H1 (cell line): ENCODE measurements at regions not wholly inside any gene's neighbourhood (a gene's known extent, or its start where the extent isn't known, plus 50 kb on each side); places are given as distances from the start of the nearest gene placed in this dataset.
A peak's percentile ranks its signal among the peaks of the same experiment; 100 is the strongest.

Source experiments
- ATF2 ChIP-seq: IDR thresholded peaks from 2 replicates; pipeline ENCODE4 v1.6.1; 2012; ENCODE audit warnings: low read length, inconsistent platforms
- BACH1 ChIP-seq: IDR thresholded peaks from 2 replicates; pipeline ENCODE4 v1.6.1; 2012; ENCODE audit warnings: low read length, improper control_type of control experiment
- BCL11A ChIP-seq, 2 experiments: IDR thresholded peaks; one replicate each; pipeline ENCODE4 v1.6.1; 2011; ENCODE audit warnings: low read depth in 2 of 2, low read length in 2 of 2, mild to moderate bottlenecking in 2 of 2
- CHD1 ChIP-seq: IDR thresholded peaks from 2 replicates; pipeline ENCODE4 v1.6.1; 2012; ENCODE audit warnings: low read depth, low read length, improper control_type of control experiment
- CREB1 ChIP-seq: IDR thresholded peaks from 2 replicates; pipeline ENCODE4 v1.6.1; 2012; ENCODE audit warnings: inconsistent platforms
- CTCF ChIP-seq, 3 experiments: IDR thresholded peaks; 1 replicate in 2 of 3; 2 replicates in 1 of 3; pipeline versions ENCODE4 v1.5.1 to v1.6.1; 2011; ENCODE audit warnings: low read length in 3 of 3, mild to moderate bottlenecking in 3 of 3, inconsistent platforms in 2 of 3, low read depth in 1 of 3, moderate library complexity in 1 of 3; ENCODE audit not compliant: insufficient read depth in 1 of 3; ENCODE audit errors: control extremely low read depth in 1 of 3
- EZH2 ChIP-seq: fragments of 200-600 bp; sonication (generic); IDR thresholded peaks from 2 replicates; pipeline ENCODE4 v1.7.1; 2012; ENCODE audit warnings: low read depth, mild to moderate bottlenecking, moderate library complexity, low read length, inconsistent platforms; ENCODE audit not compliant: severe bottlenecking
- PHF8 ChIP-seq: fragments of 200-600 bp; sonication (generic); conservative IDR thresholded peaks from 2 replicates; pipeline ENCODE4 v1.7.1; 2012; ENCODE audit warnings: low read depth, mild to moderate bottlenecking, inconsistent platforms, low read length, moderate library complexity
- RBBP5 ChIP-seq: IDR thresholded peaks from 2 replicates; pipeline ENCODE4 v1.7.1; 2012; ENCODE audit warnings: low read depth, mild to moderate bottlenecking, inconsistent platforms, low read length, moderate library complexity, borderline replicate concordance
- RFX5 ChIP-seq: IDR thresholded peaks from 2 replicates; pipeline ENCODE4 v1.6.1; 2011; ENCODE audit warnings: low read depth, low read length, improper control_type of control experiment, borderline replicate concordance
- RNF2 ChIP-seq: fragments of 200-900, 300-1000 bp; sonication (generic); IDR thresholded peaks from 2 replicates; pipeline ENCODE4 v1.7.1; 2016; ENCODE audit warnings: borderline replicate concordance, low read depth, mild to moderate bottlenecking, antibody characterized with exemption, low read length; ENCODE audit not compliant: poor library complexity, severe bottlenecking; ENCODE audit errors: missing control alignments
- RXRA ChIP-seq: IDR thresholded peaks from 2 replicates; pipeline ENCODE4 v1.6.1; 2011; ENCODE audit warnings: low read depth, mild to moderate bottlenecking, low read length, moderate library complexity; ENCODE audit not compliant: insufficient read depth
- SP1 ChIP-seq: IDR thresholded peaks from 2 replicates; pipeline ENCODE4 v1.6.1; 2011; ENCODE audit warnings: low read depth, low read length
- SP4 ChIP-seq: IDR thresholded peaks from 2 replicates; pipeline ENCODE4 v1.6.1; 2012; ENCODE audit warnings: low read length, inconsistent platforms
- SUZ12 ChIP-seq: fragments of 200-600 bp; sonication (generic); IDR thresholded peaks from 2 replicates; pipeline ENCODE4 v1.6.1; 2012; ENCODE audit warnings: mild to moderate bottlenecking, inconsistent platforms, low read length, moderate library complexity, mixed read lengths
- TCF12 ChIP-seq: IDR thresholded peaks from 2 replicates; pipeline ENCODE4 v1.6.1; 2011; ENCODE audit warnings: low read depth, mild to moderate bottlenecking, low read length
- TF ChIP-seq, protein P1 (sequence below): IDR thresholded peaks from 2 replicates; pipeline ENCODE4 v1.6.1; 2012; ENCODE audit warnings: inconsistent platforms
- TF ChIP-seq, protein P2 (sequence below): IDR thresholded peaks from 2 replicates; pipeline ENCODE4 v1.6.1; 2012; ENCODE audit warnings: inconsistent platforms

DNA sequence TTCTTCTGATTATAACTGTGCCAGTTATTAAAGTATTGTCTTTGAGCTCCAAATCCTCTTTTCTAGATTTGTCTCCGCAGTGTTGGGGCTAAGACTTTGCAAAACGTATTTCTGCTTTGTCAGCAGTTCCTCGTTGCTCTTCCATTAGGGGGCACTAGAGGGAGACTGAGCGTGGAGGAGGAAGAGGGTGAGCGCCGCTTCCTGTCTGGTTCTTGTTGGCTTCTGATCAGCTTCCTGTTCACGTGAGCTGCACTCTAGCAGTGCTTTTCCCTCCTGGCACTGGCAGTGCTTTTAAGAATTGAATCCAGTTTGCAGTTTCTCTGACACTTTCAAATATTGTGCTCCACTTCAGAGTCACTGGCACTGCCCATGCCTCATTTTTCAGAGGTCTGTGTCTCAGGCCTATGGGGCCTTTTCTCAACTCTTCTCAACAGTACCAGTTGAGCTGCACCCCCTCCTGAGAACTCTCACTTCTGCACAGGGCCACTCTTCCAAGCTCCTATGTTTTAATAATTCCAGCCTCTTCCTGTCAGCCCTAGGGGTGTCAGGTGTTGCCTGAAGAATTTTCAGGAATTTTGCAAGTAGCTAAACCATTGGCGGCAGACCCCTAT lies 54.4 kb upstream of the LCORL start (continued):
- TF ChIP-seq RXRA: no peak
- TF ChIP-seq ATF2: no peak
- TF ChIP-seq SP1: no peak
- no peak for TF ChIP-seq SP4
- TF ChIP-seq, protein P1, sequence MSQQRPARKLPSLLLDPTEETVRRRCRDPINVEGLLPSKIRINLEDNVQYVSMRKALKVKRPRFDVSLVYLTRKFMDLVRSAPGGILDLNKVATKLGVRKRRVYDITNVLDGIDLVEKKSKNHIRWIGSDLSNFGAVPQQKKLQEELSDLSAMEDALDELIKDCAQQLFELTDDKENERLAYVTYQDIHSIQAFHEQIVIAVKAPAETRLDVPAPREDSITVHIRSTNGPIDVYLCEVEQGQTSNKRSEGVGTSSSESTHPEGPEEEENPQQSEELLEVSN: no peak
- TF ChIP-seq EZH2: no peak
- TF ChIP-seq SUZ12: no peak
- peak; percentile 34 to 54 (median 54); a peak in 3 of 4 replicates for TF ChIP-seq CTCF (IDR thresholded peaks at IDR 0.05; ENCODE audit: control extremely low read depth in 1 of 3, insufficient read depth in 1 of 3, low read depth in 1 of 3, low read length in 3 of 3)
- TF ChIP-seq TCF12: no peak
- no peak for TF ChIP-seq CREB1
- TF ChIP-seq RFX5: no peak
- TF ChIP-seq RNF2: no peak
- TF ChIP-seq BACH1: 0 out of 2 replicates have a peak, but pooled peaks have one; percentile 46
- no peak for TF ChIP-seq RBBP5
- TF ChIP-seq, protein P2, sequence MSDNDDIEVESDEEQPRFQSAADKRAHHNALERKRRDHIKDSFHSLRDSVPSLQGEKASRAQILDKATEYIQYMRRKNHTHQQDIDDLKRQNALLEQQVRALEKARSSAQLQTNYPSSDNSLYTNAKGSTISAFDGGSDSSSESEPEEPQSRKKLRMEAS: no peak
- no peak for TF ChIP-seq CHD1
- no peak for TF ChIP-seq BCL11A (IDR thresholded peaks at IDR 0.05; ENCODE audit: low read depth in 2 of 2, low read length in 2 of 2)
- no peak for TF ChIP-seq PHF8
